DMS 273 (cell line): ENCODE measurements at regions not wholly inside any gene's neighbourhood (a gene's known extent, or its start where the extent isn't known, plus 50 kb on each side); places are given as distances from the start of the nearest gene placed in this dataset.
A peak's percentile ranks its signal among the peaks of the same experiment; 100 is the strongest.
"Not testable (repeated sequence)": the region's sequence is repeated elsewhere in the genome, so short reads cannot be mapped to it uniquely, and the experiment has no call there.

Experiments
- DNase-seq: peaks from one replicate; lab custom pipeline; 2025; ENCODE audit not compliant: unreplicated experiment; lab: John Stamatoyannopoulos, UW

GRCh38 chr3:161893972-161894371 is 397.4 kb downstream of the OTOL1 start:
- DNase-seq = no peak

GRCh38 chr3:161894657-161895056 is 398.0 kb downstream of the OTOL1 start:
- DNase-seq = no peak

GRCh38 chr3:161905520-161906132 is 409.0 kb downstream of the OTOL1 start:
- DNase-seq = no peak

- DNase-seq = no peak
Measured at GRCh38 chr3:161913786-161914389, 417.3 kb downstream of the OTOL1 start.

- peak; percentile 45 for DNase-seq
Measured at GRCh38 chr3:161914703-161915417, 418.3 kb downstream of the OTOL1 start.

- DNase-seq = no peak
Measured at GRCh38 chr3:161915418-161915750, 418.8 kb downstream of the OTOL1 start.

- no peak for DNase-seq
Measured at GRCh38 chr3:161920196-161920595, 423.6 kb downstream of the OTOL1 start.

- peak; percentile 1 for DNase-seq
Measured at GRCh38 chr3:161925749-161926360, 429.2 kb downstream of the OTOL1 start.

- DNase-seq = no peak
Measured at GRCh38 chr3:161927131-161927530, 430.5 kb downstream of the OTOL1 start.

GRCh38 chr3:161939918-161940620 is 443.5 kb downstream of the OTOL1 start:
- DNase-seq = no peak

- DNase-seq = no peak
Measured at GRCh38 chr3:161940621-161940965, 444.0 kb downstream of the OTOL1 start.

GRCh38 chr3:161941891-161942290 is 445.3 kb downstream of the OTOL1 start:
- DNase-seq = no peak

- not testable (repeated sequence) for DNase-seq
Measured at GRCh38 chr3:161943801-161944345, 447.3 kb downstream of the OTOL1 start.

GRCh38 chr3:161946443-161946960 is 449.9 kb downstream of the OTOL1 start:
- no peak for DNase-seq

- DNase-seq = no peak
Measured at GRCh38 chr3:161950318-161950868, 453.8 kb downstream of the OTOL1 start.

GRCh38 chr3:161957467-161957866 is 460.9 kb downstream of the OTOL1 start:
- DNase-seq = no peak

GRCh38 chr3:161964857-161965256 is 468.2 kb downstream of the OTOL1 start:
- DNase-seq = no peak

- no peak for DNase-seq
Measured at GRCh38 chr3:161969867-161970266, 473.3 kb downstream of the OTOL1 start.

GRCh38 chr3:161975201-161975600 is 478.6 kb downstream of the OTOL1 start:
- DNase-seq = no peak

- no peak for DNase-seq
Measured at GRCh38 chr3:161977063-161977462, 480.5 kb downstream of the OTOL1 start.

- no peak for DNase-seq
Measured at GRCh38 chr3:161977850-161978249, 481.2 kb downstream of the OTOL1 start.
